ACHN (cell line): ENCODE measurements at regions not wholly inside any gene's neighbourhood (a gene's known extent, or its start where the extent isn't known, plus 50 kb on each side); places are given as distances from the start of the nearest gene placed in this dataset.
A peak's percentile ranks its signal among the peaks of the same experiment; 100 is the strongest.
"Not testable (repeated sequence)": the region's sequence is repeated elsewhere in the genome, so short reads cannot be mapped to it uniquely, and the experiment has no call there.

Source experiments
- DNase-seq: peaks from one replicate; pipeline ENCODE4 v3.0.0-alpha.2; 2015
- in situ Hi-C: cut with HindIII; loops from 2 replicates; pipeline ENCODE4 v1.10.0; 2017; ENCODE audit warnings: low sequenced_read_pairs, low pct_ligation_motif_present, low pct_unique_long_range_greater_than_20kb

DNA sequence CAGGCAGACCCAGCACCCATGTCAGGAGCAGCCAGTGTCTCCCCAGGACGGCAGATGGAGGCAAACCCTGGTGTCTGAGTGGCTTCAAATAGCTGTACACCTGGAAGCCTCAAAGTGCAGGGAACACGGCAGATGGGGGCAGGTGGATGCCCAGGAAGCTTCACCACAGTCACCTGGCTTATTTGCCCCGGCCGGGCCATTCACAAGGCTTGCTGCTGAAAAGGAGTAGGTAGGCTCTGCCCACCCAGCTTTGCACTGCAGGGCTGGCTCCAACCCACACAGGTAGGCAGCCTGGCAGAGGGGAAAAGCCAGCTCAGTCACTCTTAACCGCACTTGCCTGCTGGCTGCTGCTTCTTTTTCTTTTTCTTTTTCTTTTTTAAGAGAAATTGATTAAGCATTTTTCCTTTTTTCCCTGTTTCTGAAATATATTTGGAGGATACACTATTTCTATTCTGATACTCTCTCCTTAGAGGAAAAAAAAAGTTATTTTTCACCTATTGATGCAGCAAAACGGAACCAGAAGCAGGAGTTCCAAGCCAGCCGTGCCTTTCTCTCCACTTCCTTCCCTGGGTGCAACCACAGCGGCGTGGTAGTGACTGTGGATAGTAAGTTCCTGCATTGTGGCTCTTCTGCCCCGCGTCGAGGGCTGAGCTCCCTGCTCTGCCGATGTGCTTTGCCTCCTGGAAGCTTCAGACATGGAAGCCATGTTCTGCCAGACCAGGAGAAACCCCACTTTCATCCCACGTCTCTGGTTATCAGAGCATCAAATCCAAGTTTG is 118.3 kb downstream of the KLF6 start:
- in situ Hi-C loops, result no loop called here
- DNase-seq, result no peak

- in situ Hi-C loops, result no loop called here
- DNase-seq, result no peak
These were observed 119.6 kb downstream of the KLF6 start for GRCh38 chr10:3665316-3665908.

GRCh38 chr10:3662775-3663174 is 122.2 kb downstream of the KLF6 start:
- no peak for DNase-seq
- in situ Hi-C loops, result no loop called here

- in situ Hi-C loops, result no loop called here
- no peak for DNase-seq
These were observed 123.7 kb downstream of the KLF6 start for GRCh38 chr10:3661271-3661670.

- DNase-seq, result no peak
- in situ Hi-C loops, result no loop called here
These were observed 124.3 kb downstream of the KLF6 start for GRCh38 chr10:3660753-3661152.

GRCh38 chr10:3659203-3659917 is 125.6 kb downstream of the KLF6 start:
- DNase-seq, result no peak
- in situ Hi-C loops, result no loop called here

- in situ Hi-C loops, result no loop called here
- DNase-seq, result no peak
These were observed 126.2 kb downstream of the KLF6 start for GRCh38 chr10:3658766-3659165.

DNA sequence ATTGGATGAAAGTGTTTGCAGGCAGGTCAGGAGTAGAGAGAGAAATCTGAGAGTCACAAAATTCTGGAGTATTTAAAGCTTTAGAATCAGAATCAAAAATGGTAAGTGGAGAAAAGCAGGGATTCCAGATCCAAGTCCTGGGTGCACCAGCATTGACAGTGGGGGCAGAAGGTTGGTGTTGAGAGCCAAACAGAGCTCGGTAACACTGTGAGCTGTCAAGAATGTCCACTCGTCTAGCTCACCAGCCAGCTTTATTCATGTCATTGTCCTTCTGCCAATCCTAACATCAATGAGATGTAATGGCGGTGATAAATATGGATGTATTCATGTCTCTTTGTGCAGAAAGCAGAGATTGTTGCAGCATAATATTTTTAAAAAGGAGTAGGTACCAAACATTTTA is 128.8 kb downstream of the KLF6 start:
- in situ Hi-C loops, result no loop called here

DNA sequence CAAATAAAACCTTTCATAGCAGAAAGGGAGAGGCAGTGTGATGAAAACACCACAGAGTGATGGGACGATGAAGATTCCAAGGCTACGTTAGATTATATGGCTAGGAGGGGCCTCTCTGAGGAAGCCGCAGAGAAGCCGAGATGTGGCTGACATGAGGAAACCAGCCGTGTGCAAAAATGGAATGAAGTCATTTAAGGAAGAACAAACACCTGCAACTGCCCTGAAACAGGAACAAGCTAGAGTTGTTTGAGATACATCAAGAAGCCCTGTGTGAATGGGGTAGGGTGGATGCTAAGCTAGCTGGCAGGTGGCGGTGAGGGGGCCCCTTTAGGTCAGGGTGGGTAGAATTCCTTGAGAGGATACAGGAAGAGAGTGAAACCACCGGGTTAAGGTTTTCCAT is 129.5 kb downstream of the KLF6 start:
- in situ Hi-C loops, result no loop called here
- no peak for DNase-seq

More for the DNA sequence above, 128.8 kb downstream of the KLF6 start:
- DNase-seq, result no peak

GRCh38 chr10:3654980-3655379 is 130.0 kb downstream of the KLF6 start:
- in situ Hi-C loops, result no loop called here

GRCh38 chr10:3654496-3654895 is 130.5 kb downstream of the KLF6 start:
- in situ Hi-C loops, result no loop called here
- DNase-seq, result peak; percentile 19

More at GRCh38 chr10:3654980-3655379, 130.0 kb downstream of the KLF6 start:
- DNase-seq, result no peak

DNA sequence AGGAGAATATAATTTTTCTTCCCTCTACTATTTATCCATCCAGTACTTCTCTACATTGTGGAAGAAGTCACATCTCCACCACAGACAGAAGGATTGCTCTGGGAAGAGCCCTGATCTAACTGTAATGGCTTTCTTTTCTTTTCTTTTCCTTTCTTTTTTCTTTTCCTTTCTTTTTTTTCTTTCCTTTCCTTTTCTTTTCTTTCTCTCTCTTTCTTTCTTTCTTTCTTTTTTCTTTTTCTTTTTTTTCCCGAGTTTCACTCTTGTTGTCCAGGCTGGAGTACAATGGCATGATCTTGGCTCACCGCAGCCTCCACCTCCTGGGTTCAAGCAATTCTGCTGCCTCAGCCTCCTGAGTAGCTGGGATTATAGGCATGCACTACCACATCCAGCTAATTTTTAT is 131.7 kb downstream of the KLF6 start:
- in situ Hi-C loops, DNase-seq: not testable (repeated sequence)

GRCh38 chr10:3652886-3653285 is 132.1 kb downstream of the KLF6 start:
- DNase-seq, result no peak
- in situ Hi-C loops, result no loop called here

DNA sequence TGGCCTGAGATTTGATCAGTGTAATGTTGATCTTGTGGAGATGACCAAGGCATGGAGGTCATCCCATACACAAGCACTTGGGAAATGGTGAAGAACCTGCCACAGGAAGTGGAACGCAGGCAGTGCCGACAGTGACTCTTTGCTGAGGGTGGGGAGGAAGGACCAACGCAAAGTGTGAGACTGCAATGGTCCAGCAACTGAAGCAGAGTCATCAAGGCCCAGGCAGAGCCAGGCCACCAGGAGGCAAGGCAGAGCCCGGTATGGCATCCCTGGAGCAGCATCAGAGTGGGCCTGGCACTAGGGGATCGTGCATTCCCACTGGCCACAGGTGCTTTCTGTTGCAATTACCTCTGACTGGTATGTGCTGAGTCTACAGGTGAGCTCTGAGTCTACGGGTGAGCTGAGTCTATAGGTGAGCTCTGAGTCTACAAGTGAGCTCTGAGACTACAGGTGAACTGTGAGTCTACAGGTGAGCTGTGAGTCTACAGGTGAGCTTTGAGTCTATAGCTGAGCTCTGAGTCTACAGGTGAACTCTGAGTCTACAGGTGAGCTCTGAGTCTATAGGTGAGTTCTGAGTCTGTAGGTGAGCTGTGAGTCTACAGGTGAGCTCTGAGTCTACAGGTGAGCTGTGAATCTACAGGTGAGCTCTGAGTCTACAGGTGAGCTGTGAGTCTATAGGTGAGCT is 132.9 kb downstream of the KLF6 start:
- in situ Hi-C loops, result no loop called here

DNA sequence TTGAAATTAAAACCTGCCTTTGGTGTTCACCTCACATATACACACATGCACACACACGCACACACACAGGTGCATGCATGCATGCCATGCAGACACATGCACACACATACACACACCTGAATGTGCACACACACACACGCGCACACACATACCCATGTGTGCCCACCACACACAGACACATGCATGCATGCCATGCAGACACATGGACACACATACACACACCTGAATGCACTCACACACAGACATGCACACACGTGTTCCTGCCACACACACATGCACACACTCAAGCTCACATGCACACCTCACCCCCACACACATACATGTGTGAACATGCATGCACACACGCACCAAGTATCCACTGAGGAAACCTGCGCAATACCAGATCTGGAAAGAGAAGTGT is 136.4 kb downstream of the KLF6 start:
- no peak for DNase-seq
- in situ Hi-C loops, result no loop called here

More for the DNA sequence above, 132.9 kb downstream of the KLF6 start:
- no peak for DNase-seq

- in situ Hi-C loops, result no loop called here
- no peak for DNase-seq
These were observed 136.8 kb downstream of the KLF6 start for GRCh38 chr10:3648170-3648569.

DNA sequence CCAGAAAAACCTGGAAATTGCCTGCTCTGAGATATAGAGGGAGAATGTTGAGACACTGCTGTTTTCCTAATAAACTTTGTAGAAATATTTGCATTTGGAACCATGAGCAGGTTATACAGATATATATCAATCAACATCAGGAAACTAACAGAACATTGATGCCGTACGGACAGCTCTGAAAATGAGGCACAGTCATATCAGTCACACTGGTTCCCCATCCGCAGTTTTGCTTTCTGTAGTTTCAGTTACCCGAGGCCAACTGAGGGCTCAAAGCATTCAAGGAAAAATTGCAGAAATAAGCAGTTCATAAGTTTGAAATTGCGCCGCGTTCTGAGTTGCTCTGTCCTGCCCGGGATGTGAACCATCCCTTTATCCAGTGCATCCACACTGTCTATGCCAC is 137.9 kb downstream of the KLF6 start:
- in situ Hi-C loops, result no loop called here
- DNase-seq, result no peak

DNA sequence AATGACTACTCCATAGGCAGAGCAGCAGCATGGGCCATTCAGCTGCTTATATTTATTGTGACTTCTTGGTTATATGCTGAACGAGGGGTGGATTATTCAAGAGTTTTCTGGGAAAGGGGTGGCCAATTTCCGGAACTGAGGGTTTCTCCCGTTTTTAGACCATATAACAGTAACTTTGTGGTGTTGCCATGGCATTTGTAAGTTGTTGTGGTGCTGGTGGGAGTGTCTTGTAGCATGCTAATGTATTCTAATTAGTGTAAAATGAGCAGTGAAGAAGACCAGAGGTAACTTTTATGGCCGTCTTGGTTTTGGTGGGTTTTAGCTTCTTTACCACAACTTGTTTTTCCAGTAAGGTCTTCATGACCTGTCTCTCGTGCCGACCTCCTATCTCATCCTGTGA is 139.6 kb downstream of the KLF6 start:
- in situ Hi-C loops, result no loop called here
- DNase-seq, result no peak

- in situ Hi-C loops, result no loop called here
- DNase-seq, result no peak
These were observed 144.2 kb downstream of the KLF6 start for GRCh38 chr10:3640816-3641215.
